GM19099 (cell line): ENCODE measurements at regions not wholly inside any gene's neighbourhood (a gene's known extent, or its start where the extent isn't known, plus 50 kb on each side); places are given as distances from the start of the nearest gene placed in this dataset.

ENCODE experiments used
- POLR2A ChIP-seq: IDR thresholded peaks from 3 replicates; pipeline ENCODE4 v1.6.1; 2011; ENCODE audit warnings: low read depth; ENCODE audit not compliant: insufficient read length; ENCODE audit errors: extremely low read depth

- TF ChIP-seq POLR2A: no peak
Measured at GRCh38 chr2:128638341-128639119, 319.9 kb upstream of the HS6ST1 start.

DNA sequence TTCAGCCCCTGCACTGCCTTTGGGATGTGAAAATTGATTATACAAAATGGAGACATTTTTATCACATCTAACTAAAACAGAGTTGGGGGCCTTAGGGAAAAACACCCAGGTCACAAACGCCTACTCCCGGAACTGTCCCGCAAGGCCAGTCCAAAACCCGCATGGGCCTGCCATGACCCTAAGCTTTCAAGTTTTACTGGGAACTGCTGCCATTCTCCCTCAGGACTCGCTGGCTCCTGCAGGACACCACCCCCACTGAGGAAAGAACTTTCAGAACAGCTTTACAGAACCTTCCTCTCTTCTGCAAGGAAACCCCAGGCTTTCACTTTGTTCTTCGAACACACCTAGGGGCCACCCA is 320.4 kb upstream of the HS6ST1 start:
- no peak for TF ChIP-seq POLR2A

- no peak for TF ChIP-seq POLR2A
Measured at GRCh38 chr2:128639693-128640092, 321.0 kb upstream of the HS6ST1 start.

GRCh38 chr2:128640166-128640844 is 321.6 kb upstream of the HS6ST1 start:
- no peak for TF ChIP-seq POLR2A

DNA sequence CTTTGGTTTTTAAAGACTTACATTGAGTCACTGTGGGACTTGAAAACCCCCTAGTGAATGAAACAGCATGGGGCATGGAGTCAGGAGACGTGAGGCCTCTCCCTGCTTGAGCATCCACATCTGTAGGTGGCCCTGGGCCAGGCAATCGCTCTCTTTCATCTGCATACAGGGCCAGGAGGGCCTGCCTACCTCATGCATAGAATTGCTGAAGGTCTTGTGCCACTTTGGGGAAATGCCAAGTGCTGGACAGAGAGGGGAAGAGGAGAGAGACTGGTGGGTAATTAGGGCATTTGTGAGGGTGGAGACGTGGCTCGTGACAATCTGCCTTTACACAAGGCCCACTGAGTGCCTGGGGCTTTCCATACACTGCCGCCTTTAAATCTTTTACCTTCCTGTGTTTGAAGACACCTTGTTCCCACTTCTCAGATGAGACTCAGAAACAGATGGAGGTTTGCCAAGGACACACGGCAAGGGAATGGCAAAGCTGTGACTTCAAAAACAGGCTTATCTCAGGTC is 322.2 kb upstream of the HS6ST1 start:
- no peak for TF ChIP-seq POLR2A

DNA sequence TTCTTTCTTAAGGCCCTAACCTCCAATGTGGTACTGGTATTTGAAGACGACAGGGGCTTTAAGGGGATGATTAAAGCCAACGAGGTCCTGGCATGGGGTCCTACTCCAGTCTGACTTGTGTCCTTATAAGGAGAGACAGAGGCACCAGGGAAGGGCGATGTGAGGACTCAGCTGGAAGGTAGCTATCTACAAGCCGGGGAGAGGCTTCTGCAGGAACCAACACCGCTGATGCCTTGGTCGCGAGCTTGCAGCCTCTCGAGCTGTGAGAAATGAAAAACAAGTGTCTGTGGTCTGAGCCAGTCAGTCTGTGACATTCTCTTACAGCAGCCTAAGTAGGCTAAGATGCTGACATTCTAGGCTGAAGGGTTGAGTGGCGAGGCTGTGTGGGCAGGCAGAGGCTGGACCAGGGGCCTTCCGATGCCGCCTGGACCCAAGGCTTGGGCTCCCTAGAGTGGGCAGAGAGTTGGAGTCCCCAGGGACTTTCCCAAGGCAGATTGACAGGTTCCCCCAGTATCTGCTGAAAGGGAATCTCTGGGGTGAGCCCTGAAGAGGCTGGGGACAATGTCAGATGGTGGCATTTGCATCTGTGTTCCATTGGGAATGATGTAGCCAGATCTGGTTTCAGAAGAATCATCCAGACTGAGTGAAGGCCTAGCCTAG is 322.9 kb upstream of the HS6ST1 start:
- no peak for TF ChIP-seq POLR2A

GRCh38 chr2:128642316-128642715 is 323.6 kb upstream of the HS6ST1 start:
- TF ChIP-seq POLR2A: no peak

GRCh38 chr2:128642821-128643220 is 324.2 kb upstream of the HS6ST1 start:
- no peak for TF ChIP-seq POLR2A

DNA sequence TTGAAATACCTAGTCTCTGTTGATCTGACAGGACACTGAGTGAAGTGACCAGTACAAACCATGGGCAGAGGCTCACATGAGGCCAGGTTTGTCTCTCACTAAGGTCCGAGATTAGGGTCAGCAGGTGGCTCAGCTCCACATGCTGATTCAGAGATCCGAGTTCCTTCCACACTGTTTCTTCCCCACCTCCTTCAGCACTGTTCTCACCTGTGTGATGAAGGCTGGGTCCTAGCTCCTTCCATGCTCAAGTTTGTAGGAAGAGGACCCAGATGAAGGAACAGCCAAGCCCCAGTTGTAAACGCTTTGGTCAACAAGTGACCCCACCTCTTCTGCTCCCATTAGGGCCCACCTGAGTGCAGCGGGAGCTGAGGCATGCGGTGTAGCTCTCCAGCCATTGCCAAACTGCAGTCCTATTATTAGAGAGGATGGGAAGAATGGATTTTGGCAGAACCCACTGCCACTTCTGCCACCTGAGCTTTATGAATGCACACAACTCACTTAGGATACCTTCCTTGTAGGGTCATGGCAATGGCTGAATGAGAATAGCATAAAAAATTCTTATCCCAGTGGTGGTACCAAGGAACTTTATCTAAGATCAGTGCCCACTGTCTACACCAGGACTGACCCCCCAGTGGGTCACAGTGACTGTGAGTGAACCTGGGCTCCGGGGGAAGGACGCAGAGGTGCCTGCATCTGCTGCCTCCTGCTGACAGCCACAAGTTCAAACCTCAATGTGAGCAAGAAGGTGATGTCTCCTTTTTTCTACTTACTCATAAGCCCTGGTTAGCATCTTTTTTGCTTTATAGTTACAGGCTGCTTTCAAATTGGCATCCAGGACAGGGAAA is 324.8 kb upstream of the HS6ST1 start:
- TF ChIP-seq POLR2A: no peak

DNA sequence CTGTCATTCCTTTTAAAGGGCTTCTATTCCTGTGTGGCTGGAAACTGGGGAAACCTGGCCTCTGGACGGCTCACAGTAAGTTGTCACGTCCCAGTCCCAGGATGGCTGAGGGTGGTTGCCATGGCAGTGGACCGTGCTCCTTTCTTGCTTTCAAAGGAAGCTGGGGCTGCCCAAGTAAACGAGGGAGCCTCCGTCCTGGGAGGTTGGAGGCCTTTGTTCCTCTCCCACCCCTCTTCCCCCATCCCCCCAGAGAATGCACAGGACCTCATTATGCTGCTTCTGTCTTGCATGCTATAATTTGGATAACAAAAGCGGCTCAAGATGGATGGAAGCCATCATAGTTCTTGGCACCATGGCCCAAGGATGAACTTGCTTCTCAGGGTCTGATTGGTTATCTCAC is 325.5 kb upstream of the HS6ST1 start:
- TF ChIP-seq POLR2A: no peak

DNA sequence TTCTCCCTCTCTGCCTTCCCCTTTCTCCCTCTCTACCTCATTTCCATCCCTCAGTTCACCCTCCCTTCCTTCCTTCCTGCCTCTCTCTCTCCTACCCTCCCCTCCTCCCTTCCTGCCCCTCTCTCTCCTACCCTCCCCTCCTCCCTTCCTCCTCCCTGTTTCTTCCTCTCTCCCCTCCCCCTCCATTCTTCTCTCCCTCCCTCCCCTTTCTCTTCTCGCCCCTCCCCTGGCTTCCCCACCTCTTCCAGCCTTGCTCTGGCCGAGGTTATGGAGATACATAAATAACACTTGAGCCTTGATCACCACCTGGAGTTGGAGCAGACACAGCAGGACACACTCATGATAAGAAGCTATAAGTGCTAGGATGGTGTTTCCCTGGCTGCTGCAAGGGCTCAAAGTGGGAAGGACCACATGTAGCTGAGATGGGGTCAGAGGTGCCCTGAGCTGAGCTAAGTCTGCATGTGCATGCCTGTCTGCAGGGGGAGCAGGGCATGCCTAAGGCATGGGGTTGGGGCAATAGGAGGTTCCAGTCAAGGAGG is 326.1 kb upstream of the HS6ST1 start:
- no peak for TF ChIP-seq POLR2A

DNA sequence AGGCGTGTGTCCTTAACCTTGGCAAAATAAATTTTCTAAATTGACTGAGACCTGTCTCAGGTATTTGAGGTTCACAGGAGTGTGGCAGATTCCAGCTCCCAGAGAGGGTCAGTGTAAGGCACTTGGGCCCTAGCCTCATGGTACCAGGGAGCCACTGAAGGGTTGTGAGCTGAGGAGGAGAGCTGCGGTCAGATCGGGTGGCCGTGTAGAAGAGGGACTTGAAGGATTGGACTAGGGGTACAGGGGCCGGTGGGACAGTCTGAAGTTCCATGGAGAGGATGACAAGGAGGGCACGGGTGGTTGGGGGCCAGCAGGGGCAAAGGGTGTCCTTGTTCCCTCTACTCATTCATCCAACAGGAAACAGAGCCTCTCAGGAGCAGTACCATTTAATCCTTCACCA is 327.0 kb upstream of the HS6ST1 start:
- TF ChIP-seq POLR2A: no peak

DNA sequence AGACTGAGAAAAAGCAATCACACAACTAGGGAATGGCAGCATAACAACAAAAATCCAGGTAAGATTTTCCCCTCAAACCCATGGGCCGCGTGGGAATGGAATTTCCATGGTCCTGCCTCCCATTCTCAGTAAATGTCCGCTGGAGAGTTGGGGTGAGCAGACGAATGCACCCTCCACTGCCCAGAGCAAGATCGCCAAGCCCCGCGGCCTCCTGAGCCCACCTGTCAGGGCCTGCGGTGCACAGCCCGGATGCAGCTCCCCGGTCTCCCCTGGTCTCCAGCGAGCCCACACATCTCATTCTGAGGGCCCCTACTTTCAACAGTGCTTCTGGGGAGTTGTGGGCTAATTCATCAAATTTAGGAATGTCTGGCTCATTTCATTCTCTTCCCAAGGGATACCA is 327.4 kb upstream of the HS6ST1 start:
- no peak for TF ChIP-seq POLR2A

DNA sequence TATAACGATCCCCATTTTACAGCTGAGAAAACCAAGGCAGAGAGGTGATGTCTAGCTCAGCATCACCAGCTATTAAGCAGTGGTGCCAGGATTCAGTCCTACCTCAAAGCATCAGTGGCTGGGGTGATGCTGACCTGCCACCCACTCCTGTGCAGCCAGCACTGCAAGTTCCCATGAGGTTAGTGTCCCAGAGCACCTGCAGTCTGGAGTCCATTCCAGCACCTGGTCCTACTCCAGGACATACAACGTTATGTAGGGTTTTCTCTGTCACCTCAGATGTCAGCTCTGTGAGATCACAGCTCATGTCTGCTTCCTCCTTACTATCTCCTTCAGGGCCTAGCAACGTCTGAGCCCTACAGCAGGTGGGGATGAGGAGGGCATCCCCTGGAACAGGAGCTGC is 328.0 kb upstream of the HS6ST1 start:
- TF ChIP-seq POLR2A: no peak

DNA sequence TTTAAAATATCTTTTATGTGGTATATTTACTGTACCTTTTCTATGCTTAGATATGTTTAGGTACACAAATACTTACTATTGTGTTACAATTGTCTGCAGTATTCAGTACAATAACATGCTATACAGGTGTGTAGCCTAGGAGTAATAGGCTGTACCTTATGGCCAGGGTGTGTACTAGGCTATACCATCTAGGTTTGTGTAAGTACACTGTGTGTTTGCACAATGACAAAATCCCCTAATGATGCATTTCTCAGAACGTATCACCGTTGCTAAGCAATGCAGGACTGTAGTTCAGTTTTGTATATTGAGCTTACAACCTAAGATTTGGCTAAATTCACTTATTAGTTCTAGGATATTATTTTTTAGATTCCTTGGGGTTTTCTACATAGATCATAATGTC is 332.3 kb upstream of the HS6ST1 start:
- TF ChIP-seq POLR2A: no peak
